K562 (cell line): ENCODE measurements at regions not wholly inside any gene's neighbourhood (a gene's known extent, or its start where the extent isn't known, plus 50 kb on each side); places are given as distances from the start of the nearest gene placed in this dataset.

Experiments
- ATAC-seq: fragments of 200-7000 bp; cut with Tn5 transposase; 3 replicates; pipeline ENCODE4 v1.9.1; 2020; ENCODE audit warnings: moderate library complexity
- BruUV-seq: library from RNA; stranded (reverse); fragments of 400-500 nt; replicated peaks from 2 replicates; lab custom pipeline; 2021; lab: Mats Ljungman, UMichigan
- CTCF ChIA-PET: fragments of 300-600 bp; formaldehyde crosslinking; extraction: SDS; loops from one replicate; lab custom pipeline; 2021; ENCODE audit warnings: low intra/inter-chr PET ratio; lab: Yijun Ruan, JAX
- POLR2A ChIA-PET: fragments of 300-600, 350-650 bp; sonication (Branson Sonifier 250); formaldehyde crosslinking; extraction: SDS; loops from one replicate; lab custom pipeline; 2021; ENCODE audit warnings: antibody characterized with exemption, inconsistent platforms; lab: Yijun Ruan, JAX
- DNase-seq, 4 experiments: peaks; one replicate each; pipeline versions ENCODE4 v3.0.0 to v3.0.0-alpha.2; 2011 to 2018; ENCODE audit warnings: low spot score in 3 of 4, mixed read lengths in 3 of 4; ENCODE audit errors: extremely low read depth in 1 of 4
- FAIRE-seq: peaks from 2 replicates; lab custom pipeline; 2011; peaks lifted over from hg19 to GRCh38; lab: Jason Lieb, UNC
- H2AFZ ChIP-seq: 2 replicates; pipeline ENCODE4 v1.6.0; 2011; ENCODE audit warnings: low read depth, low read length, control low read depth, inconsistent platforms
- H3K27ac ChIP-seq: fragments of 200-600 bp; 3 replicates; pipeline ENCODE4 v1.8.0; 2011; ENCODE audit warnings: low read depth, mild to moderate bottlenecking, control low read depth, inconsistent platforms, low read length, moderate library complexity, mixed read lengths; ENCODE audit errors: extremely low read depth
- H3K27me3 ChIP-seq, 2 experiments: fragments of 300-600 bp in 1 of 2; 2 replicates in 1 of 2; 3 replicates in 1 of 2; pipeline versions ENCODE4 v1.6.0 to v1.8.0; 2011; ENCODE audit warnings: inconsistent platforms in 2 of 2, low read length in 2 of 2, mild to moderate bottlenecking in 1 of 2, mixed read lengths in 1 of 2, moderate library complexity in 1 of 2; ENCODE audit not compliant: control insufficient read depth in 2 of 2, insufficient read depth in 2 of 2
- H3K36me3 ChIP-seq: fragments of 300-600 bp; 3 replicates; pipeline ENCODE4 v1.8.0; 2011; ENCODE audit warnings: mild to moderate bottlenecking, low read length, inconsistent platforms; ENCODE audit not compliant: control insufficient read depth, insufficient read depth
- H3K4me1 ChIP-seq, 2 experiments: fragments of 200-600 bp in 1 of 2; replicated peaks in 1 of 2; 2 replicates in 1 of 2; 3 replicates in 1 of 2; pipeline versions ENCODE4 v1.5.1 to v1.8.0; 2011; ENCODE audit warnings: inconsistent platforms in 2 of 2, low read length in 2 of 2, mild to moderate bottlenecking in 1 of 2, mixed read lengths in 1 of 2, moderate library complexity in 1 of 2; ENCODE audit not compliant: control insufficient read depth in 2 of 2, insufficient read depth in 2 of 2
- H3K4me2 ChIP-seq: 2 replicates; pipeline ENCODE4 v1.6.1; 2011; ENCODE audit warnings: low read length, control low read depth, inconsistent platforms, mixed read lengths; ENCODE audit not compliant: insufficient read depth
- H3K4me3 ChIP-seq: fragments of 200-600 bp; sonication (generic), shearing (Covaris generic); 2 replicates; pipeline ENCODE4 v1.5.1; 2016; ENCODE audit warnings: control low read depth, inconsistent platforms
- H3K79me2 ChIP-seq: fragments of 200-600 bp; 3 replicates; pipeline ENCODE4 v1.8.0; 2011; ENCODE audit warnings: low read length, inconsistent platforms; ENCODE audit not compliant: control insufficient read depth, insufficient read depth
- H3K9ac ChIP-seq, 2 experiments: 2 replicates each; pipeline versions ENCODE4 v1.6.0 to v1.6.1; 2011; ENCODE audit warnings: low read depth in 2 of 2, low read length in 2 of 2, control low read depth in 1 of 2, inconsistent platforms in 1 of 2, mild to moderate bottlenecking in 1 of 2, mixed read lengths in 1 of 2; ENCODE audit not compliant: insufficient read depth in 1 of 2
- H3K9me1 ChIP-seq: one replicate; pipeline ENCODE4 v1.6.0; 2011; ENCODE audit warnings: inconsistent platforms, mild to moderate bottlenecking, low read length, moderate library complexity; ENCODE audit not compliant: control insufficient read depth, insufficient read depth
- H3K9me3 ChIP-seq: replicated peaks from 2 replicates; pipeline ENCODE4 v1.5.1; 2011; ENCODE audit warnings: low read depth, low read length, inconsistent platforms; ENCODE audit not compliant: control insufficient read depth, insufficient read depth
- H4K20me1 ChIP-seq: replicated peaks from 2 replicates; pipeline ENCODE4 v1.6.1; 2011; ENCODE audit warnings: low read length, inconsistent platforms, mixed read lengths; ENCODE audit not compliant: control insufficient read depth, insufficient read depth
- ARHGAP35 ChIP-seq: fragments of 450-650 bp; IDR thresholded peaks from 2 replicates; pipeline ENCODE4 v1.6.1; 2018; ENCODE audit not compliant: partially characterized antibody
- BHLHE40 ChIP-seq: IDR thresholded peaks from 2 replicates; pipeline ENCODE4 v1.6.1; 2011; ENCODE audit warnings: low read length, improper control_type of control experiment
- BRF1 ChIP-seq: IDR thresholded peaks from 3 replicates; pipeline ENCODE4 v1.6.1; 2011; ENCODE audit warnings: borderline replicate concordance, mild to moderate bottlenecking; ENCODE audit not compliant: insufficient read length; ENCODE audit errors: extremely low read depth
- CBFB ChIP-seq: sonication (generic); formaldehyde crosslinking; IDR thresholded peaks from 2 replicates; pipeline ENCODE4 v1.4.0; 2020; ENCODE audit warnings: mild to moderate bottlenecking, missing genetic modification reagents
- CBX8 ChIP-seq: fragments of 200-600 bp; sonication (generic); IDR thresholded peaks from 2 replicates; pipeline ENCODE4 v1.6.1; 2012; ENCODE audit warnings: borderline replicate concordance, mixed run types, low read depth, mild to moderate bottlenecking, moderate library complexity, mixed read lengths, low read length, control low read depth, inconsistent platforms; ENCODE audit not compliant: poor library complexity, severe bottlenecking; ENCODE audit errors: extremely low read depth
- CHD4 ChIP-seq: fragments of 200-600 bp; sonication (generic); IDR thresholded peaks from 3 replicates; pipeline ENCODE4 v1.6.1; 2012; ENCODE audit warnings: low read depth, mild to moderate bottlenecking, mixed read lengths, low read length, inconsistent platforms; ENCODE audit not compliant: insufficient read depth, insufficient replicate concordance, poor library complexity, severe bottlenecking
- HDGF ChIP-seq: fragments of 450-650 bp; IDR thresholded peaks from 2 replicates; pipeline ENCODE4 v1.6.1; 2016
- ID3 ChIP-seq, 2 experiments: fragments of 250-450 bp in 1 of 2; fragments of 450-650 bp in 1 of 2; sonication (Bioruptor Pico) in 1 of 2; IDR thresholded peaks; 2 replicates each; pipeline versions ENCODE4 v1.6.1 to v1.8.0; 2016 to 2021; ENCODE audit warnings: mild to moderate bottlenecking in 2 of 2, moderate library complexity in 2 of 2, missing compliant biosample characterization in 1 of 2, missing genetic modification characterization in 1 of 2
- L3MBTL2 ChIP-seq: fragments of 450-650 bp; IDR thresholded peaks from 2 replicates; pipeline ENCODE4 v1.6.1; 2016; ENCODE audit warnings: mild to moderate bottlenecking, moderate library complexity
- MTA1 ChIP-seq: fragments of 450-650 bp; IDR thresholded peaks from 2 replicates; pipeline ENCODE4 v1.6.1; 2017; ENCODE audit warnings: borderline replicate concordance
- POLR2H ChIP-seq: IDR thresholded peaks from 2 replicates; pipeline ENCODE4 v1.6.1; 2016; ENCODE audit warnings: missing genetic modification characterization, low read depth, mild to moderate bottlenecking, control low read depth, missing compliant biosample characterization, moderate library complexity
- POLR3A ChIP-seq: IDR thresholded peaks from 2 replicates; pipeline ENCODE4 v1.6.1; 2011; ENCODE audit warnings: borderline replicate concordance, mild to moderate bottlenecking, moderate library complexity; ENCODE audit not compliant: insufficient read length, insufficient read depth; ENCODE audit errors: extremely low read depth
- RBFOX2 ChIP-seq: fragments of 200-400 bp; formaldehyde crosslinking; IDR thresholded peaks from 2 replicates; pipeline ENCODE4 v1.6.1; 2017; ENCODE audit warnings: low read depth, mild to moderate bottlenecking, low read length, moderate library complexity
- RNF2 ChIP-seq: sonication (generic); IDR thresholded peaks from 2 replicates; pipeline ENCODE4 v1.6.1; 2016
- STAT6 ChIP-seq: sonication (generic); formaldehyde crosslinking; IDR thresholded peaks from 2 replicates; pipeline ENCODE4 v1.8.1; 2023; ENCODE audit warnings: mild to moderate bottlenecking, missing genetic modification reagents
- TAF7 ChIP-seq: fragments of 450-650 bp; IDR thresholded peaks from 2 replicates; pipeline ENCODE4 v1.6.1; 2016; ENCODE audit warnings: missing genetic modification characterization, missing compliant biosample characterization
- TSC22D4 ChIP-seq: fragments of 450-650 bp; IDR thresholded peaks from 2 replicates; pipeline ENCODE4 v1.6.1; 2016; ENCODE audit warnings: missing genetic modification characterization, missing biosample characterization, control low read depth
- ZNF140 ChIP-seq: fragments of 250-450 bp; sonication (Bioruptor Pico); IDR thresholded peaks from 2 replicates; pipeline ENCODE4 v1.8.0; 2021; ENCODE audit warnings: moderate library complexity, mild to moderate bottlenecking, inconsistent platforms
- ZNF347 ChIP-seq: fragments of 450-650 bp; formaldehyde crosslinking; IDR thresholded peaks from 2 replicates; pipeline ENCODE4 v1.4.0; 2020; ENCODE audit warnings: low read depth, mild to moderate bottlenecking, moderate library complexity
- ZNF717 ChIP-seq: fragments of 250-450 bp; sonication (Bioruptor Pico); IDR thresholded peaks from 2 replicates; pipeline ENCODE4 v1.5.0; 2021
- WGBS: fragments of 100-300 bp; shearing (Covaris generic); methylation state at CpG from one replicate; pipeline ENCODE4 v1.1.6; 2016; ENCODE audit warnings: low coverage, mixed read lengths; ENCODE audit not compliant: insufficient coverage; ENCODE audit errors: missing lambda C conversion rate; 5-methylcytosine and 5-hydroxymethylcytosine counted together
- in situ Hi-C: fragments of 300-500 bp; cut with MboI; formaldehyde crosslinking; loops from 4 replicates; pipeline ENCODE4 v1.15.0; 2018; ENCODE audit warnings: inconsistent platforms, mixed read lengths
- intact Hi-C: fragments of 100-400 bp; cut with micrococcal nuclease; formaldehyde crosslinking; loops from 2 replicates; pipeline ENCODE4 v1.14.2; 2022

- intact Hi-C loops (no loop called here), in situ Hi-C loops (no loop called here)
- Histone ChIP-seq H4K20me1 (no peaks in the 10 kb centered on the region), H3K9me3 (no peaks in the 10 kb centered on the region), H3K9me1 (no peaks in the 10 kb centered on the region), H3K4me3 (no peak overlapping the region), H3K9ac (no peak overlapping the region), H3K4me2 (no peak overlapping the region), H2AFZ (no peak overlapping the region), H3K36me3 (no peaks in the 10 kb centered on the region), H3K4me1 (no peaks in the 10 kb centered on the region), H3K27me3 (no peaks in the 10 kb centered on the region), H3K79me2 (no peaks in the 10 kb centered on the region), H3K27ac (no peak overlapping the region)
- no peak for DNase-seq
- BruUV-seq, result no TSS peak
- ATAC-seq, result no peak
- no peak for FAIRE-seq
- WGBS, result 0% methylated on average over 1 of the region's 1 CpG
- ChIA-PET POLR2A (no interaction called here), CTCF (no interaction called here)
- no peak for TF ChIP-seq TSC22D4 (tag)
- TF ChIP-seq HDGF, result no peak
- TF ChIP-seq L3MBTL2, result no peak
- no peak for TF ChIP-seq BHLHE40
- no peak for TF ChIP-seq RBFOX2
- TF ChIP-seq ZNF347 (CRISPR knock-in tag), result no peak
- TF ChIP-seq CBX8, result no peak
- no peak for TF ChIP-seq CHD4
- TF ChIP-seq STAT6 (CRISPR knock-in tag), result no peak
- TF ChIP-seq POLR2H (tag), result no peak
- no peak for TF ChIP-seq ZNF140 (CRISPR knock-in tag)
- no peak for TF ChIP-seq CBFB (CRISPR knock-in tag)
- no peak for TF ChIP-seq ID3 (CRISPR knock-in tag; IDR thresholded peaks at IDR 0.05)
- no peak for TF ChIP-seq ID3 (tag; IDR thresholded peaks at IDR 0.05)
- TF ChIP-seq POLR3A, result no peak
- TF ChIP-seq RNF2, result no peak
- TF ChIP-seq BRF1, result no peak
- TF ChIP-seq ZNF717, result no peak
- TF ChIP-seq TAF7 (tag), result no peak
- no peak for TF ChIP-seq ARHGAP35
- no peak for TF ChIP-seq MTA1
Measured at GRCh38 chr4:31651541-31651940, 931.4 kb downstream of the PCDH7 start.
